Glomerular endothelial cell (primary cell): ENCODE measurements at regions not wholly inside any gene's neighbourhood (a gene's known extent, or its start where the extent isn't known, plus 50 kb on each side); places are given as distances from the start of the nearest gene placed in this dataset.

ENCODE experiments used
- DNase-seq: peaks from one replicate; pipeline ENCODE4 v3.0.0-alpha.2; 2011; ENCODE audit warnings: low read depth, low spot score; ENCODE audit errors: extremely low read depth

- DNase-seq, result no peak
Observed at GRCh38 chr15:47513471-47513870, 203.8 kb upstream of the SEMA6D start.

- DNase-seq, result peak; percentile 20
Observed at GRCh38 chr15:47514200-47514652, 203.1 kb upstream of the SEMA6D start.

- DNase-seq, result peak; percentile 14
Observed at GRCh38 chr15:47516558-47516957, 200.7 kb upstream of the SEMA6D start.

GRCh38 chr15:47516972-47517371, 200.3 kb upstream of the SEMA6D start:
- DNase-seq, result peak; percentile 12

GRCh38 chr15:47517737-47518136, 199.6 kb upstream of the SEMA6D start:
- DNase-seq, result no peak

GRCh38 chr15:47523681-47524475, 193.4 kb upstream of the SEMA6D start:
- peak; percentile 9 for DNase-seq

- DNase-seq, result no peak
Observed at GRCh38 chr15:47529241-47529640, 188.1 kb upstream of the SEMA6D start.

- DNase-seq, result no peak
Observed at GRCh38 chr15:47534673-47535072, 182.6 kb upstream of the SEMA6D start.

- no peak for DNase-seq
Observed at GRCh38 chr15:47541562-47541961, 175.7 kb upstream of the SEMA6D start.

GRCh38 chr15:47542312-47542989, 174.9 kb upstream of the SEMA6D start:
- DNase-seq, result no peak

- DNase-seq, result no peak
Observed at GRCh38 chr15:47548231-47548630, 169.1 kb upstream of the SEMA6D start.

GRCh38 chr15:47548986-47549385, 168.3 kb upstream of the SEMA6D start:
- DNase-seq, result no peak

GRCh38 chr15:47551079-47551478, 166.2 kb upstream of the SEMA6D start:
- DNase-seq, result no peak

- no peak for DNase-seq
Observed at GRCh38 chr15:47551546-47551945, 165.8 kb upstream of the SEMA6D start.

- no peak for DNase-seq
Observed at GRCh38 chr15:47552978-47553608, 164.2 kb upstream of the SEMA6D start.

GRCh38 chr15:47553947-47554346, 163.4 kb upstream of the SEMA6D start:
- no peak for DNase-seq

GRCh38 chr15:47561102-47561501, 156.2 kb upstream of the SEMA6D start:
- no peak for DNase-seq

- DNase-seq, result no peak
Observed at GRCh38 chr15:47565949-47566348, 151.4 kb upstream of the SEMA6D start.

GRCh38 chr15:47566610-47567009, 150.7 kb upstream of the SEMA6D start:
- DNase-seq, result no peak

GRCh38 chr15:47568030-47568429, 149.3 kb upstream of the SEMA6D start:
- DNase-seq, result no peak

- no peak for DNase-seq
Observed at GRCh38 chr15:47570044-47570443, 147.3 kb upstream of the SEMA6D start.

- DNase-seq, result no peak
Observed at GRCh38 chr15:47570451-47570850, 146.9 kb upstream of the SEMA6D start.
